ENCODE measurements at regions not wholly inside any gene's neighbourhood (a gene's known extent, or its start where the extent isn't known, plus 50 kb on each side); places are given as distances from the start of the nearest gene placed in this dataset.

GRCh38 chr2:208579678-208580077, 173.1 kb downstream of the PTH2R start:
- TF ChIP-seq POLR2AphosphoS5 (IDR thresholded peaks at IDR 0.05; ENCODE audit: borderline replicate concordance, low read depth, low read length) (no peak), EZH2 (IDR thresholded peaks at IDR 0.05) (no peak), FOXP2 (optimal IDR thresholded peaks at IDR 0.05; ENCODE audit: control extremely low read depth, extremely low read length, insufficient read depth) (no peak)
